AG04450 (cell line): ENCODE measurements at regions not wholly inside any gene's neighbourhood (a gene's known extent, or its start where the extent isn't known, plus 50 kb on each side); places are given as distances from the start of the nearest gene placed in this dataset.

ENCODE experiments used
- CTCF ChIA-PET: fragments of 300-600, 350-600 bp; formaldehyde crosslinking; extraction: SDS; loops from one replicate; lab custom pipeline; 2022; ENCODE audit warnings: antibody characterized with exemption, inconsistent platforms; lab: Charles Lee
- POLR2A ChIA-PET: fragments of 350-600 bp; formaldehyde crosslinking; extraction: SDS; loops from one replicate; lab custom pipeline; 2021; ENCODE audit warnings: antibody characterized with exemption, inconsistent platforms; lab: Yijun Ruan, JAX
- DNase-seq: peaks from one replicate; pipeline ENCODE4 v3.0.0-alpha.2; 2011; ENCODE audit warnings: low read depth, low spot score
- H3K27ac ChIP-seq: one replicate; pipeline ENCODE4 v1.5.1; 2012; ENCODE audit warnings: low read depth, low read length, control low read depth
- H3K27me3 ChIP-seq: one replicate; pipeline ENCODE4 v1.6.0; 2012; ENCODE audit warnings: low read length; ENCODE audit not compliant: control insufficient read depth, insufficient read depth
- H3K4me3 ChIP-seq: 2 replicates; pipeline ENCODE4 v1.5.1; 2011; ENCODE audit warnings: mild to moderate bottlenecking, low read depth, low read length, control low read depth
- H3K9me3 ChIP-seq: 2 replicates; pipeline ENCODE4 v1.5.1; 2012; ENCODE audit warnings: low read length; ENCODE audit not compliant: control insufficient read depth, insufficient read depth
- TF ChIP-seq, protein P1 (sequence below): IDR thresholded peaks from 2 replicates; pipeline ENCODE4 v1.5.1; 2011; ENCODE audit warnings: low read depth, low read length, control low read depth, inconsistent platforms

DNA sequence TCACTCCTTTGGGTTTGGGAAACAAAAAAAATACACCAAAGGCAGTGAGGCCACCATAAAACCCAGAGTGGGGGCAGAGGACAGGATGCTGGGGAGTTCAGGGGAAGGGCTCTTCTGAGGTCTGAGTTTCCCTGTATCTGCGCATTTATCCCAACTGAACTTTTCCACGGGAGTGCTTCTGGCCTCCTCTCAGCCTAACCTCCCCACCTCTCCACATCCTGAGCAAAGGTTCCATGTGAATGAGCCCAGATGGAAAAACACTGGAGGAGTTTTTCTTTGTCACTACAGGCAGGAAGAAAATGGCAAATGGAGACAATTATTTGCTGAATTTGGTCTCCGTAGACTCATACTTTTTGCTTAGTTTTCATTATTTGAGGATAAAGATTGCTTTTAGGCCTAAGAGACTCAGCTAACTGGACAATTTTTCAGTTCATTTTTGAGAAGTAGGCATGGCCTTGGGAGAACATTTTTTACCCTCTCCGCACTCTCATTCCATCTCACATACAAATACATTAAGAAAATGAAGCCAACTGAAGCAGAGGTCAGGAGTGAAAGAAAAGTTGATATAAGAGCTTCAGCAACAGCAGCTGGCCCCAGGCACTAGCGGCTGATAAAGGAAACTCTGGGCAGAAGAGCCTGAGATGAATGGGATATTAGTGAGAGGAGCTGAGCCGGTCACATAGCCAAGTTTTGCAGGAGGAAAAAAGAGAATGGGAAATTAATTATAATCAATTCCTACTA lies 82.6 kb upstream of the CYP1B1 start:
- H3K27me3 ChIP-seq: peaks cover 12% of the 10 kb centered on the region
- H3K9me3 ChIP-seq: no peaks in the 10 kb centered on the region
- H3K4me3 ChIP-seq: no peak overlapping the region
- DNase-seq: no peak
- TF ChIP-seq, protein P1, sequence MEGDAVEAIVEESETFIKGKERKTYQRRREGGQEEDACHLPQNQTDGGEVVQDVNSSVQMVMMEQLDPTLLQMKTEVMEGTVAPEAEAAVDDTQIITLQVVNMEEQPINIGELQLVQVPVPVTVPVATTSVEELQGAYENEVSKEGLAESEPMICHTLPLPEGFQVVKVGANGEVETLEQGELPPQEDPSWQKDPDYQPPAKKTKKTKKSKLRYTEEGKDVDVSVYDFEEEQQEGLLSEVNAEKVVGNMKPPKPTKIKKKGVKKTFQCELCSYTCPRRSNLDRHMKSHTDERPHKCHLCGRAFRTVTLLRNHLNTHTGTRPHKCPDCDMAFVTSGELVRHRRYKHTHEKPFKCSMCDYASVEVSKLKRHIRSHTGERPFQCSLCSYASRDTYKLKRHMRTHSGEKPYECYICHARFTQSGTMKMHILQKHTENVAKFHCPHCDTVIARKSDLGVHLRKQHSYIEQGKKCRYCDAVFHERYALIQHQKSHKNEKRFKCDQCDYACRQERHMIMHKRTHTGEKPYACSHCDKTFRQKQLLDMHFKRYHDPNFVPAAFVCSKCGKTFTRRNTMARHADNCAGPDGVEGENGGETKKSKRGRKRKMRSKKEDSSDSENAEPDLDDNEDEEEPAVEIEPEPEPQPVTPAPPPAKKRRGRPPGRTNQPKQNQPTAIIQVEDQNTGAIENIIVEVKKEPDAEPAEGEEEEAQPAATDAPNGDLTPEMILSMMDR: no peak
- ChIA-PET POLR2A (interaction anchor here (1.4 kb wide), 1 partner anchor 12 kb away, joined by 5 read pairs; no protein-coding TSS in a partner anchor), CTCF (no interaction called here)
- H3K27ac ChIP-seq: no peak overlapping the region

DNA sequence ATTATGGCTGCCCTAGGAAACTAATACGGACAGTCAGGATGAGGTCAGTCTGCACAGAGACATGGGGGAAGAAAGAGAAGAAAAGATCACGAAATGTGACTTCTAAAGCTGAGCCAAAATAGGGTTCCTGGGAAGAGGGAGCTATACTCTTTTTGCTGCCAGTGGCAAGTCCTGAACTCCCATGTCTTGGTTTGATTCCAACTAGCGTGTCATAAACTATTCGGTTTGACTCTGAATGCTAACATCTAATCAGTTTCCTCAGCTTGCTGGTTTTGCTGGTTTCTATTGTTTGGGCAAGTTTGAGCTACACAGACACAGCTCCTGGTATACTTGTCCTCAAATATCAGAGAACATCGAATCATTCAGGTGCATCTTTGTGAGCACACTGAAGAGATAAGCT lies 80.5 kb upstream of the CYP1B1 start:
- POLR2A ChIA-PET: interaction anchor here (1.0 kb wide), 1 partner anchor 10 kb away, joined by 3 read pairs; no protein-coding TSS in a partner anchor
- Histone ChIP-seq H3K27me3 (peaks cover 9% of the 10 kb centered on the region), H3K27ac (no peak overlapping the region), H3K4me3 (no peak overlapping the region), H3K9me3 (no peaks in the 10 kb centered on the region)
- TF ChIP-seq, protein P1: no peak
- CTCF ChIA-PET: no interaction called here
- no peak for DNase-seq

DNA sequence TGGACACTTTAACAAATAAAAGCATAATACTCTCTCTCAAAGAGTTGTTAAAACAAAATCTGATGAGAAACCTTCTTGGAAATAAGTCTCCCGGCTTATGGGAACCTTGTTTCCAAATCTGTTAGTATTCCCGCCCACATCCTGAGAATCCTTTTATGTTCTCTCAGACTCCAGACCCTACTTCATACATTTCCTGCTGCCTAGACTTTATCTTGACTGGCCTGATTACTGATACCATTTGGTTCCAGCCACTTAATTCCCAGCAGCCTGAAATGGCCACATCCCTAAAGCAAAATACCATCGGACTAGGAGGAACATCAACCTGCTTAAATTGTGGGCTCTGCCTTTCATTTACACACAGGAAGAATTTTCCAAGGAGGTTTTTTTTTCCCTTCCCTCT lies 79.1 kb upstream of the CYP1B1 start:
- Histone ChIP-seq H3K9me3 (no peaks in the 10 kb centered on the region), H3K27me3 (peaks cover 6% of the 10 kb centered on the region), H3K4me3 (no peak overlapping the region), H3K27ac (no peak overlapping the region)
- no peak for DNase-seq
- ChIA-PET CTCF (no interaction called here), POLR2A (no interaction called here)
- TF ChIP-seq, protein P1: no peak

DNA sequence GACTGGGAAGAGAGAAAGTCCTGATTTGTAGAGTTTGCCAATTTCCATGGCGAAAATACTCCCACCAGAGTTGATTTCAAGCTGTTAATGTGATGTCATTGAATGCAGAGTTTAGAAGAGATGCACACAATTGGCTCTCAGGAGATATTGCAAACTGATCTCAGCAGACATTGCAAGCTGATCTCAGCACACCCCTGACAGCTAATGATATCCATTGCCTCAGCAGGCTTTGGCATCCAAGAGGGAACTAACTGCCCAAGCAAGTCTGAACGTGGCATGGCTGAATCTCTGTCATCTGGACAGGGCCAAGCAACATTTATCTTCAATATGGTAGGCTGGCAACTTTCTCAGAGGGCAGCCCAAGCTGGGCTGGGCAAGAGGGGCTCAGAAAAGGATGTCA lies 78.4 kb upstream of the CYP1B1 start:
- TF ChIP-seq, protein P1: no peak
- peaks cover 3% of the 10 kb centered on the region for H3K27me3 ChIP-seq
- no peak overlapping the region for H3K4me3 ChIP-seq
- DNase-seq: no peak
- ChIA-PET CTCF (no interaction called here), POLR2A (no interaction called here)
- H3K9me3 ChIP-seq: no peaks in the 10 kb centered on the region
- H3K27ac ChIP-seq: no peak overlapping the region

DNA sequence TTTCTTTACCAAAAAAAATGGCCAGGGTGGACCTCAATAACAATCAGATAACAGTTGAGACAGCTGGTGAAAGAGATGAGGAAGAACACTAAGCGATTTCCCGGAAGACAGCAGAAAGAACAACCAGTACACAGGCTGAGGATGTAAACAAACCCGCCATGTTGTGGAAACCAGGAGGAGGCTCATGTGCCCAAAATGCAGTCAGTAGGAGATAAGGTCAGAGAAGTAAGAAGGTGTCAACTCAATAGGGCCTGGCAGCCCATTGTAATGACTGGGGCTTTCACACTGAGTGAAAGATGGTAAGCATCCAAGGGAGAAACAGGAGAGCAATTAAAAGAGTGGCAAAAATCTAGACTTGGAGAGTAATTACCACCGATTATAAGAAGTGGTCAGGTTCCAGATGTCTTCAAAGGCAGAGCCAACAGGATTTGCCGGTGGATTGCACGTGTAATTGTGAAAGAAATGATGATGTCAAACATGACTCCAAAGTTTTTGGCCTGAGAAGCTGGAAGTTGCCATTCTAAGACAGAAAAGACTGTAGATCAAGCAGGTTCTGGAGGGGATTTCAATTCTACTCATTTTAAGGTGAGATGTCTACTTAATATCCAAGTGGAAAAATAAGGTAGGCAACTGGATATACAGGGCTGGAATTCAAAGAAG lies 77.7 kb upstream of the CYP1B1 start:
- POLR2A ChIA-PET: no interaction called here
- H3K27me3 ChIP-seq: peaks cover 3% of the 10 kb centered on the region
- CTCF ChIA-PET: no interaction called here
- no peak for DNase-seq
- TF ChIP-seq, protein P1: no peak
- H3K4me3 ChIP-seq: no peak overlapping the region
- H3K27ac ChIP-seq: no peak overlapping the region
- no peaks in the 10 kb centered on the region for H3K9me3 ChIP-seq
